HG03520 (cell line): ENCODE measurements at regions not wholly inside any gene's neighbourhood (a gene's known extent, or its start where the extent isn't known, plus 50 kb on each side); places are given as distances from the start of the nearest gene placed in this dataset.
"Not testable (repeated sequence)": the region's sequence is repeated elsewhere in the genome, so short reads cannot be mapped to it uniquely, and the experiment has no call there.

Experiments used
- ATAC-seq: cut with Tn5 transposase; IDR thresholded peaks from one replicate; pipeline ENCODE4 v1.9.1; 2021; ENCODE audit warnings: mild to moderate bottlenecking, moderate library complexity; ENCODE audit not compliant: unreplicated experiment

DNA sequence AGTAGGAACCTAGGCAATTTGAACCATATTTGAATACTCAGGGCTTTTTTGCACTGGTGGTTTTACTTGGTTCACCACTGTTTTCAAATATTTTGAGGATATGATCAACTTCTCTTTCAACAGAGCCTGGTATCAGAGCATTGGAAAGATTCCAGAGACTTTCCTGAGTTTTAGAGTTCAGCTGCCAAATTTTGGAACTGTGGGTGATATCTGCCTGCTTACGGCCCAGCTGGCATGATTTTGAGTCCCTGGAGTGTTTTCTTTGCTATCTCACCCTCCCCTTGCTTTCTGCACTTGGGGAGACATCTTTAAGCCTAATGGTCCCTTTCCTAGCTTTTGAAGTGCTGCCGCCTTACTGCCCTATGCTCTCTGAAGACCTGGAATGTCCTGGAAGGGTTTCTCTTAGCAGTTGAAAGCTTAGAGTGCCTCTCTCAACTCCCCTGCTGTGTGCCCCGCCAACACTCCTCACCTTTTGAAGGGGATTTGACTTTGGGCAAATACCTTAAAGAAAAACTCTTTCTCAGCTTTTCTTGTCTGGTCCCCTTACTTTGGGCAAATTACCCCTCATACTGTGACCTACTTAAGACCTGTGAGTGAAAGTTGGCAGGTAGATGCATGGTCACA is 539.1 kb downstream of the MFSD1 start:
- ATAC-seq = no peak

DNA sequence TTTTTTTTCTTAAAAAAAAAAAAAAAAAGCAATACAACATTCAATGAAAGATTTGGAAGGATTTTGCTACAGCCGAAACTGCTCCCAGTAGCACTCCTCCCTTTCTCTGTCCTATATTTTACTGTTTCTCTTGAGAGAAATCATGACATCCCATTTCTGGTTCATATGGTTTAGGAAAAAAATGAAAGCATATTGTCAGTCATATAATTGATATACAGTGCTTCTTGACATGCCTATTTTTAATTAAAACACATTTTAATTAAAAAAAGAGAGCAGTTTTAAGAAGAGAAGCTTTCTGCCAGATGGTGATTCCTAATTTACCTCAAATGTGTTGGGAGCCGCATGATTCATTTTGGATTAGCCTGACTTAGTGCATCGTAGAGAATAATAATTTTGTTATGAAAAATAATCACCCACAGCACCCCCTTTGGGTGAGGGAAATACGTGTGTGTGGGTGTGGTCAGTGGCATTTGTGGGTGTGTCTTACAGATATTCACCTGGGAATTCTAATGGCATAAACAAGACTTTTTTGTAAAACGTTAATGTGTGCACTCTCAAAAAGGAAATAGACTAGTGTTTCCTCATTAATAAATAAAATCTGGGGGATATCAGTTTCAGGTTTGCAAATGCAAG is 544.5 kb downstream of the MFSD1 start:
- no peak for ATAC-seq

DNA sequence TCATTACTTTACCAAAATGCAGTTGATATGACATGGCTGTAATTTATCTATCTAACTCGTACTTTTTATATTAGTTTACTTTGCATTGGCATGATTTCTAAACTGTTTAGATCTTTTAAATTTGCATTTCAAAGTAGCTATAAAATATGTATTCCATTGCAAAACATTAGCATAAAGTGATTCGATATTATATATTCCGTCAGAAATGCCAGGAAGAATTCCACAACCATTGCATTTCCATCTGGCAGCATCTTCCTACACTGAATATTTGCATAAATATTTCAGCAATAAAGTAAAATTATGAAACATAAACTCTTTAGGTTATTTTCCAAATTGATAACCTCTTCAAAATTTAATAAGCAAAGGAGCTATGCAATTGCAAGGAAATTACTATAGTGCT is 546.6 kb downstream of the MFSD1 start:
- ATAC-seq = no peak

DNA sequence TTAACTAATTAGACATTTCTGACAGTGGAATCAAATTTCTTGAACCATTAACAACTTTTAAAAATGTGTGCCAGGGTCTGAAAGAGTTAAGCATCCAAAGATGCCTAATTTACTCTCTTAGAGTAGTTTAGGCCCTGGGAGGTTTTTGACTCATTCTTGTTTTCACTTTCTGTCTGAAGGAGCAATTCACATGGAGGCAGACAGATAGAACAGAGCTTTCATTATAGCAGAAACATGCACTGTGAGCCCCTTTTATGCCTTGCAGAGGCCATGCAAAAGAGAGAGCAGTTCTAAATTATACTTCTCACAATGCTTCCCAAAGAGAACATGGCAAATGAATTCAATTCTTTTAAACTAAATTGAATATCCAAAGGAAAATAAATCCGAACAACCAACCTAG is 554.8 kb downstream of the MFSD1 start:
- ATAC-seq = peak; percentile 79

DNA sequence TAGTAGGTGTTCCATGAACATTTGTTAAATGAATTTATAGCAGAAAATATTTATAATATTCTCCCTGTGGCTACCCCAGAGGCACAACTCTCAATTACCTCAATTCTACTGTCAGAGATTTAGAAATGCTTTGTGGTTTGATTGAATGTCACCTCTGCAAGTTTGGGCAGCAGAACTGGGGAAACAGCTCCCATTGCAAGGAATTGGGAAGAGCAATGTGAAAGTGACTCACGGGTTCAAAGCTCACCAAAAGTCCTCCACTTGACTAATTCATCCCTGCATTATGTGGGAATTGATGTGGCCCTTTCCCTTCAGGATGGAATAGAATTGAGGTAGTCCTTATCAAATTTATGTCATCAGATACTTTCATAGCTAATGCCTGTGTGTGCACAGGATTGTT is 562.7 kb downstream of the MFSD1 start:
- no peak for ATAC-seq

DNA sequence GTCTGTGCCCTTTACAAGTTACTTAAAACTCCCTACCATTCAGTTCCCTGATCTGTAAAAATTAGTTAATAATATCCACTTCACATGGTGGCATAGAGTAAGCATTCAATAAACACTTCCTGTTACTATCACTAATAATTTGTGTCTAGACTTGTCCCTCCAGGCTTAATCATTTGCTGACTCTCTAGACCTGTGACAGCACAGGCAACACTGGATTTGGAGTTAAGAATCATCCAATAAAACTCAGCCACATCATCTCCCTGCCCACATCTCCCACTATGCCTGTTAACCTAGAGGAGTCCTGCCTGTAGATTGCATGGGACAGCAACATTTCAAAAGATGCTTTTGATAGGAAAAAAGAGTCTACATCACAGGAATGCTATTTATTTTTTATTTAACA is 564.6 kb downstream of the MFSD1 start:
- no peak for ATAC-seq

DNA sequence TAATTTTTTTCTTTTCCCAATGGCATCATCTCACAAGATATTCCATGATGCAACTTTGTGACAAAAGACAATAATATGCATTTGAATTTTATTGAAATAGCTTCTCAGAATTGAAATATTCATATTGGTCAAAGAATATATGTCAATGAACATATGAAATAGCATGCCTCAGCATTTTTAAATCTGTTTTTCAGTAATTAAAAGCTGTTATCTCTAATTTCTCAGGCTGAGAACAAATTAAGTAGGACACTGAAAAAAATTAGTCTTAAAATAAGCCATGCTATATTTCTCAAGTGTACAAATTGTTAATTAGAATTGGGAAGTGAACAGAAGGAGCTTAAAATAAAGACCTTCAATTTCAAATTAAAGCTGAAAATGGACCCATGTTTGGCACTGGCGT is 570.1 kb downstream of the MFSD1 start:
- no peak for ATAC-seq

DNA sequence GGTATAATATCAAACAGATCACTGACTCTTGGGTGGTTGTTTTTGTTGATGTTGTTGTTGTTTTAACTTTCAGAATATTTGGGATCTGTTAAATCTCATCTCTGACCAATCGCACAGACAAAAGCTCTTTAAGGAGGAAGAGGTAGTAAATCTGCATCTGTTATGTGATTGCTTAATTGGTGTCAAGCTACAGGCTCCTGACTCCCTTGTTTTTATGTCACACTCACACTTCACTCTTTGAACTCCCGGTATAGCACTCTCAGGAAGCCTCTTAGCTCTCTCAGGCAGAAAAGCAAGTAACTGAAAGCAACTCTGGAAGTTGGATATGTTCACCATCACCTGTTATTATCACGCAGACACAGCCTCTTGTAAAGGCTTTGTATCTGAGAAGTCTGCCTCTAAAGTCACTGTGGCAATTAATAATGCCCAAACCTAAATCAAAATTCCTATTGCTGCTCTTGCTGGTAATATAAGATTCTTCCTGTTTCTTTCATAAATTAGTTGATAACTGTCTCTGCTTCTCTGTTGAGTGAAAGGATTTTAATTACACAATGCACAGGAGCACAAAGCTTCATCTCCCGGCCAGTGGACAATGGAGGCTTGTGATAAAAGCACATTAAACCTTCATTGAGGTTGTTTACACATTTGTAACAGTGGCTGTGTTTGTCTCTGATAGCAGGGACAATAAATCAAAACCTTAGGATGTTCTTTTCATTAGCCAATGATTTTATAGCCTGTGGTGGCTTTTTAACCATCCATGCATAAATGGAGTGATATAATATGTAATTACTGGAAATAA is 576.7 kb downstream of the MFSD1 start:
- ATAC-seq = no peak

DNA sequence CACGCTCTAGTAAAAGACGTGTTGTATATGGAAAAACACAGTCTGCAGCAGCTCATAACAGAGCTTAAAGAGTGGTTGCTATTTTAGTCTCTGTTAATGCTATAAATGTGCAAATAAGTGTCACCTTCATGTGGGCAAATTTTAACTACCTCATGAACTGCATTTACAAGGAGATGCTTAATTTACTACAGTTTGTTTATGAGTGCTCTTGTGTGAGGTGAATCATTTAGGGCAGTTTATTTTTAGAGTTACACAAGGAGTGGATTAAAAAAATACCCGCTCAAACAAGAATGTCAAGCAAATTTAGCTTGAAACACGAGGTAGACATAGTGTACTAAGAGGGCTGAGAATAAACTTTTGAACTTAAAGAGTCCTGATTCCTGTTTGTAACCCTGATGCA is 579.0 kb downstream of the MFSD1 start:
- no peak for ATAC-seq

DNA sequence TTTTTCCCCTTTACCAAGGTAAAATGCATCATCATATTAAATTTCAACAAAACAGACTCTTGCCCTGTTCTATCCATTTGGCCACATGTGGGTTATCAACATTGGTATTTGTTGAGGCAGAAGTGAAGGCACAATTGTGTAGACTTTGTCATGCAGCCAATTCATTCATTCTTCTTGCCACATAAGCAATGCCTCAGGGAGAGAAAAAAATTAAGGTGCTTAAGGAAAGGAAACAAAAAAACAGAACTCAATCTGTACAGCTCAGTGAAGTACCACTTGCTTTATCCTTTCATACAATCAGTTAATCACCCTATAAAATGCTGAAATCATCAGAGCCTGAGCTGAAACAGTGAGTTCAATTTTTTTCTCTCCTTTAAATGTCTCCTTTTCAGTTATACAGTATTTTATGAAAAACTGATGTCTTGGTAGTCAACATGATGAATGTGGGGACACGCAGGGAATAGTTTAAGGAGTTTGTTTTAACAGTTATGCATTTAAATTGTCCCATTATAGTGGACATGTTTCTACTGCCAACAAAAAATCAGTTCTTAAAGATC is 588.9 kb downstream of the MFSD1 start:
- ATAC-seq = no peak

DNA sequence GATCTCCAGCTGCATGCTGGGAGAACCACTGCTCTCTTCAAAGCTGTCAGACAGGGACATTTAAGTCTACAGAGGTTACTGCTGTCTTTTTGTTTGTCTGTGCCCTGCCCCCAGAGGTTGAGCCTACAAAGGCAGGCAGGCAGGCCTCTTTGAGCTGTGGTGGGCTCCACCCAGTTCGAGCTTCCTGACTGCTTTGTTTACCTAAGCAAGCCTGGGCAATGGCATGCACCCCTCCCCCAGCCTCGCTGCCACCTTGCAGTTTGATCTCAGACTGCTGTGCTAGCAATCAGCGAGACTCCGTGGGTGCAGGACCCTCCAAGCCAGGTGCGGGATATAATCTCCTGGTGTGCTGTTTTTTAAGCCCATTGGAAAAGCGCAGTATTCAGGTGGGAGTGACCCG is 591.0 kb upstream of the IL12A start:
- ATAC-seq = not testable (repeated sequence)

DNA sequence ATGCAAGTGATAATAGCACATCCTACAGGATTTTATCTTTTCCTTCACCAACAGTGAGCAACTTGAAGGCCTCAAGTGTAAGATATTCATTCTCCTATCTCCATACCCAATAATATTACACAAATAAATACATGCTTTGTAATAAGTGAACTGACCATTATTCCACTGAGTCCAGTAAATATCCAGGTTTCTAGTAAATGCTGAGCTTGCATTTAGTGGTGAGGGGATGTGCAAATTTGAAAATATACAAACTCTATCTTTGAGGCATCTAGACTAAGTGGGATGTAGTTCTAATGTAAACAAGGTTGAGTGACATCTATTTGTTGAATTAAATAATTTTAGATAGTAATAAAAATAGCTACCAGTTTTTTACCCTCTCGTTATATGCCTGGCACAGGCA is 587.6 kb upstream of the IL12A start:
- no peak for ATAC-seq

DNA sequence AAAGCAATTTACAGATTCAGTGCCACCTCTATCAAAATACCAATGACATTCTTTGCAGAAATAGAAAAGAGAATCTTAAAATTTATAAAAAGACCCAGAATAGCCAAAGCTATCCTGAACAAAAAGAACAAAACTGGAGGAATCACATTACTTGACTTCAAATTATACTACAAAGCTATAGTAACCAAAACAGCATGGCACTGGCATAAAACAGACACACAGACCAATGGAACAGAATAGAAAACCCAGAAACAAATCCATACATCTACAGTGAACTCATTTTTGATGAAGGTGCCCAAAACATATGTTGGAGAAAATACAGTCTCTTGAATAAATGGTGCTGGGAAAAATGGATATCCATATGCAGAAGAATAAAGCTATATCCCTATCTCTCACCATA is 578.9 kb upstream of the IL12A start:
- ATAC-seq = not testable (repeated sequence)

DNA sequence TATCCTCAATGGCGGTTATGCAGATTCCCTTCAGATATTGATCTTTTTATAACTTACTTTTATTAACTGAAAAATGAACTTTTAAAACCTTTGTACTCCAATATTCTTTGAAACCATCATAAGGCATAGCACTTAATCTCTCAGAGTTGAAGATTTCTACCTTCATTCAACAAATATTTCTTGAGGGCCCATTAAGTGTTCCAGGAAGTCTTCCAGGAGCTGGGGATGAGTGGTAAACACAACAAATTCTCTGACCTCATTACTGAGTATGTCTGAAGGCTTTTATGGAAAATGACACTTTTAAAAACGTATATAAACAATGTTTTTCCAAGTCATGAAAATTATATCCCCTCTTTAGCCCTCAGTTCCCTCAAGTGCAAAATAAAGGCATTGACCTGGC is 575.3 kb upstream of the IL12A start:
- no peak for ATAC-seq

DNA sequence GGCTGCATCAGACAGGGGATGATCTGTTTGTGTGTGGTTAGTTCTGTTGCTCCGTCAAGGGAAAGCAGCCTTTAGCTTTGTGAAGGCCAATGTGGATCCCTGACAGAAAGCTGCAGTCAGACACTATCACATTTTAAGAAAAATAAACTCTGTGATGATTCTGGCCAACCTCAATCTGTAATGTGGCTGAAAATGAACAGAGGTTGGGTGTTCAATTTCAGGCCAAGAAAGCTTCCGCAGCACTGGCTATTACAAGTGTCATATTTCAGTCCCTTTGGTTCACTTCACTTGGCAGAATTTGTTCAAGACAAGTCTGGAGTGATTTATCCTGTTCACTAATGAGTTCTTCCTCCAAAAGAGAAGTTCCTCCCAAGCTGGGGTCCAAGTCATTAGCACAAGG is 571.8 kb upstream of the IL12A start:
- ATAC-seq = no peak

DNA sequence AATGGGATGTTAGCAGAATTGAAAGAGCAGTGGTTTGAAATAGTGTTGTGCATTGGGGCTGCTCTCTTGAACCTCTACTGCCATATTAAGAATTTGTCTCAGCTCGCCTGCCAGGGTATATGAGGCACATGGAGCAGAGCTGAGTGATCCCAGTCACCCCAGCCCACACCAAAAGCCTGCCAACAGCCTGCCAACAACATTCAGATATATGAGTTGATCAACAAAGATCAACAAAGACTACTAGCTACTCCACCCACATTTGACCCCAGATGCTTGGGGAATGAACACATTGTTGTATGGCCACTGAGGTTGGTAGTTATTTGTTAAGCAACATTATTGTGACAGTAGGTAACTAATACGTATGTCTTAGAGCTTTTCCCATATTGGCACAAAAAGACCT is 570.9 kb upstream of the IL12A start:
- ATAC-seq = no peak

DNA sequence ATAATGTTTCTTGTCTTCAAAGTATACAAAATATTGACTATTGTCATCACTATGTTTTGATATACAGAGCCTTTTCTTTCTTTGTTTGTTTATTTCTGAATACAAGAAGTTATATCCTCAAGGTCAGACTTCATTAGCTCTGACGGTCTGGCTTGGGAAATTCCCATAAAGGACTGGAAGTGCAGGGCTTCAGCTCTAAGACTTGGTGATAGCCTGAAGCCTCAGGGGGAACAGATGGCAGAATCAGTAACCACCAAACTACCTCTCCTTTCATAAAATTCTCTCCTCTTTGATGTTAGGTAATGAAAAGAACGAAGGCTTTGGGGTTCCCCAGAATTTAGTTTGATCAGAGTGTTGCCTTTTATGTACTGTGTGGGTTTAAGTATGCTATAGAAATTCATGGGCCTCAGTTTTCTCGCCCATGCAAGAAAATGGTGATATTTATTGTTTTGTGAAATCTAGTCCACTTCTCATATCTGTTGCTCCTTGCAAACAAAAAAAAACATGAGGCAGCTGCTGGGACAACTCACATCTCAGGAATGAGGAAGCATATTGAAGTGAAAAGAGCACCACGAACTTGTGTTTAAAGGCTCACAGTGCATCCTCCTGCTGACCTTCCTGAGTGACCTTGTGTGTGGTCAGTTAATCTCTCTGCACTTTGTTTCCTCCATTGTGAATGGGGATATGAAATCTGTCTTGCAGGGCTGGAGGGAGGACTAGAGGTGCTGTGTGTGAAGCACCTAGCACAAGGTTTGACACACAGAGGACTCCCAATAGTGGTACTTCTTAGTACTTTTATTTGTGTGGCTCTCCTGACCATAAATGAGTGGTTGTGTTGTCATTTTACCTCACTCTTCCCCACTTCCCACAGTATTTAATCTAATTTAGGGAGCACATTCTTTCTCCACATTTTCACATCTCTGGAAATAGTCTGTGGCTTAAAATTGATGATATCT is 569.8 kb upstream of the IL12A start:
- ATAC-seq = no peak

DNA sequence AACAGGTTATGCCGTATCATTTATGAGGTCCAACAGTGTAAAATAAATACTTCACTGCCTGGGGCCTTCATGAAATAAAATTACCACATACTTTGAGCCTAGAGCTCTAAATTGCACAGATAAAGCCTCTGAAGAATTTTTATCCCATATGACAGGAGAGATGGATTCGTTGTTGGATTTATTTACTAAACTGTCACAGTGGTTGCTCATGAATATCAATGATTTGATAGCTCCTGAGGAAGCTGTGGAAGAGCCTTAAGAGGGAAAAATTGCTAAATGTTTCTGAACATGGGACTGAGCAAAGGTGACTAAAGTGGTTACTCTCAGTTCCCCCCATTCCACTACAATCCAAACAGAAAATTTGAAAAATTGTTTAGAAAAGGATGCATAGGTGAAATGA is 558.9 kb upstream of the IL12A start:
- ATAC-seq = no peak

DNA sequence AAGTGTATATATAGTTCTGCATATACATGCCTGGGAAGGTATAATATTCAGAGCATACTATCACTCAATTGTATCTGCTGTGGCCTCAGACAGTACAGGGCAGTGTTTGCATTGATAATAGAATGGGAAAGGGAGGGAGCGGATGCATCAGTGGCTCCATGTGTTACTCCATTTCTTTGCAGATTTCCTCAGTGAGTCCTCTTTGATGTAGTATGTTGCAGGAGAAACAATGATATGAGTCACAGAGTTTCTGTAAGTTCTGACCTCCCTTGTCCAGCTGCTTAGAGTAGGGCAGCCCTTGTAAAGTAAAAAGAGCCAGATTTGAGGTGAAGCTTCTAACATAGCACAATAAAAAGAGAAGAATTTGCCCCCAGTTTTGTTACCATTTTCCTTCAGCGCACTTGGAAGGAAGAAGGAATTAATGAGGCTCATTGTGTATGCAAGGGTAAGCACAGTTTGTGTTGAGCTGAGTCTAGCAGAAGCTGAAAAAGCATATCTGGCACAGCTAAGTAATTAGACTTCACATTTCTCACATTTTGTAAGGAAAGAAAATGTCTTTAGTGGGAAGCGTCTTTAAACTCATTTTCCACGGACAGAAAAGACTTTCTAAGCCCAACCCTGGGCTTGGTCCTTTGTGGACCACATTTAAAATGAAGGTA is 555.8 kb upstream of the IL12A start:
- ATAC-seq = no peak

DNA sequence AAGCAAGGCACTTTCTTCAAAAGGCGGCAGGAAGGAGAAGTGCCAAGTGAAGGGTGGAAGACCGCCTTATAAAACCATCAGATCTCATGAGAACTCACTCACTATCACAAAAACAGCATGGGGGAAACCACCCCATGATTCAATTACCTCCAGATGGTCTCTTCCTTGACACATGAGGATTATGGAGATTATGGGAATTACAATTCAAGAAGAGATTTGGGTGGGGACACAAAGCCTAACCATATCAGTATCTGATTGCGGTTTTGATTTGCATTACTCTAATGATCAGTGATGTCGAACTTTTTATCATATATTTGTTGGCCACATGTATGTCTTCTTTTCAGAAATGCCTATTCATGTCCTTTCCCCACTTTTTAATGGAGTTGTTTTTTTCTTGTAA is 549.3 kb upstream of the IL12A start:
- ATAC-seq = no peak
